ENCODE measurements at regions not wholly inside any gene's neighbourhood (a gene's known extent, or its start where the extent isn't known, plus 50 kb on each side); places are given as distances from the start of the nearest gene placed in this dataset.
"Not testable (repeated sequence)": the region's sequence is repeated elsewhere in the genome, so short reads cannot be mapped to it uniquely, and the experiment has no call there.

DNA sequence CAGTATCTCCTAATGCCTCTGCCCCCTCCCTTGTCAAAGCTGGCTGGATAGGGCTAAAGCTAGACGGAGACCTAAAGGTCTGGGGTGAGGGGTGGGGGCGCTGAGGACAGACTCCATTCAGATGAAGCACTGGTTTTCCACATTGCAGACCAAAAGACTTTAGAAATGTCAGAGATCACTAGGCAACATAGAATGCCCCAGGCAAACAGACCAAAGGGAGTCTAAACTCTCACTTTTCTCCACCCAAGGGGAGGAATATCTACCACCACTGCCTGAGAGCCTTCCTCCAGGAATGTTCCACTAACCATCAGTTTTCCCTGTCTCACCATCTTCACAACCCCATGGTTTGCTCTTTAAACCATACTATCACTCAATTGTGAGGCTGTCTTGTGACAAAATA is 106.9 kb upstream of the KRAS start:
- TF ChIP-seq, protein P1, sequence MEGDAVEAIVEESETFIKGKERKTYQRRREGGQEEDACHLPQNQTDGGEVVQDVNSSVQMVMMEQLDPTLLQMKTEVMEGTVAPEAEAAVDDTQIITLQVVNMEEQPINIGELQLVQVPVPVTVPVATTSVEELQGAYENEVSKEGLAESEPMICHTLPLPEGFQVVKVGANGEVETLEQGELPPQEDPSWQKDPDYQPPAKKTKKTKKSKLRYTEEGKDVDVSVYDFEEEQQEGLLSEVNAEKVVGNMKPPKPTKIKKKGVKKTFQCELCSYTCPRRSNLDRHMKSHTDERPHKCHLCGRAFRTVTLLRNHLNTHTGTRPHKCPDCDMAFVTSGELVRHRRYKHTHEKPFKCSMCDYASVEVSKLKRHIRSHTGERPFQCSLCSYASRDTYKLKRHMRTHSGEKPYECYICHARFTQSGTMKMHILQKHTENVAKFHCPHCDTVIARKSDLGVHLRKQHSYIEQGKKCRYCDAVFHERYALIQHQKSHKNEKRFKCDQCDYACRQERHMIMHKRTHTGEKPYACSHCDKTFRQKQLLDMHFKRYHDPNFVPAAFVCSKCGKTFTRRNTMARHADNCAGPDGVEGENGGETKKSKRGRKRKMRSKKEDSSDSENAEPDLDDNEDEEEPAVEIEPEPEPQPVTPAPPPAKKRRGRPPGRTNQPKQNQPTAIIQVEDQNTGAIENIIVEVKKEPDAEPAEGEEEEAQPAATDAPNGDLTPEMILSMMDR (IDR thresholded peaks at IDR 0.05; ENCODE audit: low read depth, low read length, missing control alignments), result no peak
- no peak overlapping the region for H3K4me3 ChIP-seq (replicated peaks; ENCODE audit: low read depth, low read length)
- DNase-seq (ENCODE audit: extremely low read depth, low read depth), result no peak

DNA sequence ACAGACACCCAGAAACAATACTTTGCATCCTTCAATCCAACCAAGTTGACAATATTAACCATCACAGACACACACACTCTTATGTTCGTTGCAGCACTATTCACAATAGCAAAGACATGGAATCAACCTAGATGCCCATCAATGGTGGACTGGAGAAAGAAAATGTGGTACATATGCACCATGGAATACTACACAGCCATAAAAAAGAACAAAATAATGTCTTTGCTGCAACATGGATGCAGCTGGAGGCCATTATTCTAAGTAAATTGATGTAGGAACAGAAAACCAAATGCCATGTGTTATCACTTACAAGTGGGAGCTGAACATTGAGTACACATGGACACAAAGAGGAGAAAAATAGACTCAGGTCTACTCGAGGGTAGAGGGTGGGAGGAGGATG is 102.2 kb upstream of the KRAS start:
- not testable (repeated sequence) for DNase-seq (ENCODE audit: extremely low read depth, low read depth); H3K4me3 ChIP-seq (replicated peaks; ENCODE audit: low read depth, low read length)

GRCh38 chr12:25352083-25352918 is 101.6 kb upstream of the KRAS start:
- TF ChIP-seq, protein P1 (IDR thresholded peaks at IDR 0.05; ENCODE audit: low read depth, low read length, missing control alignments), result no peak
- DNase-seq (ENCODE audit: extremely low read depth, low read depth), result no peak
- H3K4me3 ChIP-seq (replicated peaks; ENCODE audit: low read depth, low read length), result no peak overlapping the region

GRCh38 chr12:25348593-25348895 is 97.8 kb upstream of the KRAS start:
- no peak for DNase-seq (ENCODE audit: extremely low read depth, low read depth)
- TF ChIP-seq, protein P1 (IDR thresholded peaks at IDR 0.05; ENCODE audit: low read depth, low read length, missing control alignments), result no peak
- no peak overlapping the region for H3K4me3 ChIP-seq (replicated peaks; ENCODE audit: low read depth, low read length)

- TF ChIP-seq, protein P1 (IDR thresholded peaks at IDR 0.05; ENCODE audit: low read depth, low read length, missing control alignments), result no peak
- no peak for DNase-seq (ENCODE audit: extremely low read depth, low read depth)
- H3K4me3 ChIP-seq (replicated peaks; ENCODE audit: low read depth, low read length), result no peak overlapping the region
Measured at GRCh38 chr12:25347716-25348592, 97.2 kb upstream of the KRAS start.

DNA sequence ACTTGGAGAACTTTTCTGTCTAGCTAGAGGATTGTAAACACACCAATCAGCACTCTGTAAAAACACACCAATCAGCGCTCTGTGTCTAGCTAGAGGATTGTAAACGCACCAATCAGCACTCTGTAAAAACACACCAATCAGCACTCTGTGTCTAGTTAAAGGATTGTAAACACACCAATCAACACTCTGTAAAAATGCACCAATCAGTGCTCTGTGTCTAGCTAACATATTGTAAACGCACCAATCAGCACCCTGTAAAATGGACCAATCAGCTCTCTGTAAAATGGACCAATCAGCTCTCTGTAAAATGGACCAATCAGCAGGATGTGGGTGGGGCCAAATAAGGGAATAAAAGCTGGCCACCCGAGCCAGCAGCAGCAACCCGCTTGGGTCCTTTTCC is 91.1 kb upstream of the KRAS start:
- DNase-seq (ENCODE audit: extremely low read depth, low read depth); H3K4me3 ChIP-seq (replicated peaks; ENCODE audit: low read depth, low read length): not testable (repeated sequence)

DNA sequence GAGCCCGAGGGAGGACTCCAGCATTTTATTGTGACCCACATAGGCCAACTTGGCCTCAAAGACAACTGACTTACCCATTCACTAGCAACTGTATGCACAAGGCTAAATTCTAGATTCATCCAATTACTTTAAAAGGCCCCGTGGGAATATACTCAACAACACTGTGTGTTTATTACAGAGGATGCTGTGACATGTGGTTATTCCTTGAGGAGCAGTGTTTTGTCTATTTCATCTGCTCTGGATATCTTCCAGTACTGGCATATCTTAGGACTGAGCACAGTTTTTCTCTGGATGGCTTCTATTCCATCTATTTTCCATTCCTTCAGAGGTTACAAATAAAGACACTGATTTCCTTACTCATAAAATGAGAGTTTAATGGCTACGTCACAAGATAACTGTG is 87.2 kb upstream of the KRAS start:
- no peak overlapping the region for H3K4me3 ChIP-seq (replicated peaks; ENCODE audit: low read depth, low read length)
- TF ChIP-seq, protein P1 (IDR thresholded peaks at IDR 0.05; ENCODE audit: low read depth, low read length, missing control alignments), result no peak
- DNase-seq (ENCODE audit: extremely low read depth, low read depth), result no peak

All from HFF-Myc (cell line).